GM18873 (cell line): ENCODE measurements at regions not wholly inside any gene's neighbourhood (a gene's known extent, or its start where the extent isn't known, plus 50 kb on each side); places are given as distances from the start of the nearest gene placed in this dataset.

Experiments
- ATAC-seq: cut with Tn5 transposase; IDR thresholded peaks from one replicate; pipeline ENCODE4 v1.9.1; 2021; ENCODE audit warnings: mild to moderate bottlenecking, moderate library complexity, moderate number of reproducible peaks; ENCODE audit not compliant: unreplicated experiment, low FRiP score

DNA sequence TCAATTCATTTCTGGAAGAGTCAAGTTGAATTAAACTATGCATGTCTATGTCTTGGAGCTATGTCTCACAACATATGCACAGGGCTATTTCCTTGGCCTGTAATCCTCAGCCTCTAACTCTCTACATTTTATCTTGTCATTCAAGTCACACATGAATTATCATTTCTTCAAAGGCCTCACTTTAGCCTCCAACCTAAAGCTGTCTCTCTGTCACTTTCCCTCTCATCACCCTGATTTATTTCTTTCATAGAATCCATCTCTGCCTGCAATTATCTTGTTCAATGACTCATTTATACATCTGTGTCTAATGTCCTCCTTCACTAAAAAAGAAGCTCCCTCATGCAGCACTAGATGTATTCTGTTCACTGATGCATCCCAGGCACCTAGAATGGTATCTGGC is 614.2 kb upstream of the REG3G start:
- ATAC-seq: no peak

DNA sequence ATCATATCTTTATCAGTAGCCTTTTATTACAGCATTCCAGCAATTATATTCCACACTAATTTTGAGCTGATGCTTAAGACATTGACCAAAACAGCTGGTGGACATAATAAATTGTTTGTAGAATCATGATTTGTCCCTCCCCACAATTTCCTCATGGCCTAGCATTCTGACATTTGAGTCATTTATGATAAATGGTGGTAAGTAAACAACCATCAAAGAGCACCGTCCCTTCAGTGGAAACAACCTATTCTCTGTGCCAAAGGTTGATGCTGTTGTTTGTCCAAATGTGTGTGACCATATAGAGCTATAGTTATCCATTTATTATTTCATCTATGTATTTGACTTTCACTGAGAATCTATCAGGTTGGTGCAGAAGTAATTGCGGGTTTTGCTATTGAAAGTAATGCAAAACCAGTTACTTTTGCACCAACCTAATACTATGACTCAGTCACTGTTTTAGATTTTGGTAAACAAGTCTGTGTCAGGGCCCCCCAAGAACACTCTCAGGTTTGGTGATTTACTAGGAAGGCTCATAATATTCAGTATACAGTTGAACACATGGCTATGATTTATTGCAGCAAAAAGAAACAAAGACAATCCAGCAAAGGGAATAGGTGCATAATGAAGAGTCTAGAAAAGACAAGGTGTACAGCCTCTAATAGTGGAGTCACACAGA is 608.7 kb upstream of the REG3G start:
- no peak for ATAC-seq

DNA sequence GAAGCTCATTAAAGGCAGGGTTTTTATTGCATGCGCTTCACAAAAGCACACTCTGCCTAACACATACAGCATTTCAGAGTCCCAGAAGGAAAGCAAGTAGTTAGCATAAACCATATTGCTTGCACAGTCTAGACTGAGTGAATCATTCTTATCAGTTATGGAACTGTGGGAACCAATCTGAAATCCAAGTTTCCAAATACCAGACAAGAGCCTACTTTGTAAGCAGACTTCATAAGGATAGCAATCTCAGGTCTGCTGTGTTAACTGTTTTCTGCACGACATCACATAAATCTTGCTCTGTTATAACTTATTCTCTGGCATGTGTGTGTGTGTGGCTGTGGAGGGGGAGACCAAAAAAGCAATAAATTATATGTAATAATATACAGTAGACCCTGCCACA is 608.1 kb upstream of the REG3G start:
- no peak for ATAC-seq

DNA sequence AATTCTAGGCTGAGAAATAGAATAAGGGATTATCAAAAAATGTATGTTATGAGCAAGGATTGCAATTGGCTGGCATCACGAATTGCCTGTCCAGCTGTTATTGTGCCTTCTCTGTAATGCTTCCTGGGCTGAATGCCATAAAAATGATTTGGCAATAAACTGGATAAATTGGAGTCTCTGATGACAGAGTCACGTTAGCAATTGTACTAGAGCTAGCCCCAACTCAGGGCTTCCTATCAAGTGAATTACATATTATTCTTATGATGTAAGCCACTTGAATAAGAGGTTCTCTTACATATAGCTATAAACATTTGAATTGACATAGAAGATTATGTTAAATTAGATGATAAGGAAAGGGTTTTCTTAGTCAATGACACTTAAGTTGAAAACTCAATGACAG is 607.5 kb upstream of the REG3G start:
- no peak for ATAC-seq

DNA sequence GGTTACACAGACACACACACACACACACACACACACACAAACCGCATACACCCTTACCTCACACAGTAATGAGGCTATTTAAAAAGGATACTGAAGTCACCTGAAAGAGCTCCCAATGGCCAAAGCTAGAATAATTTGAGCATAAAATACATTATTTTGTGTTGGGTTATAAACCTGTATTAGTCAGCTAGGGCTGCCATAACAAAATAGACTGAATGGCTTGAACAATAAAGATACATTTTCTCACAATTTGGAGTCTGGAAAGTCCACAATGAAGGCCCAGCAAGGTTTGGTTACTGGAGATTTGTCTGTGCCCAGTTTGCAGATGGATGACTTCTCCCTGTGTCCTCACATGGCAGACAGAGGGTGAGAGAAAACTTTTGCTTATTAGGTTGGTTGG is 605.4 kb upstream of the REG3G start:
- no peak for ATAC-seq

DNA sequence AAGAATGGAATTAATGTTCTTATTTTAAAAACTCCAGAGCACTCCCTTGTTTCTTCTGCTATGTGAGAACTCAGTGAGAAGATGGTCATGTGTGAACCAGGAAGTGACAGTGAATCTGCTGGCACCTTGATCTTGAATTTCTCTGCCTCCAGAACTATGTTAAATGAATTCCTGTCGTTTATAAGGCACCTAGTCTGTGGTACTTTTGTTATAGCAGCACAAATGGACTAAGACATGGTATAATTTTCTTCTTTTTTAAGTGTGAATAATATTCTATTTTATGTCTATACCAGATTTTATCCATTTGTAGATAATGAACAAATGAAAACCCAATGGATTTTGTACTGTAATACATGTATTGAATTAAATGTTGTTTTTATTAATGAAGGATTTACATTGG is 601.9 kb upstream of the REG3G start:
- no peak for ATAC-seq

DNA sequence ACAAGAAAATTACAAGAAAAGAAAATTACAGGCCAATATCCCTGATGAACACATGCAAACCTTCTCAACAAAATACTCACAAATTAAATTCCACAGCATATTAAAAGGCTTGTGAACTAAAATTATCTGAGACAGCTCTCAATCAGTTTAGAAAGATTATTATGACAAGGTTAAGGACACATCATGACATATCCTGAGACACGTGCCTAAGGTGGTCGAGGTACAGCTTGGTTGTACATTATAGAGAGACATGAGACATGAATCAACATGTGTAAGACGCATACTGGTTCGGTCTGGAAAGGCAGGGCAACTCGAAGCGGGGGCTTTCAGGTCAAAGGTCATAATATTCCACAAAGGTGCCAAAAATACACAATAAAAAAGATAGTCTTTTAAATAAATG is 598.3 kb upstream of the REG3G start:
- no peak for ATAC-seq

DNA sequence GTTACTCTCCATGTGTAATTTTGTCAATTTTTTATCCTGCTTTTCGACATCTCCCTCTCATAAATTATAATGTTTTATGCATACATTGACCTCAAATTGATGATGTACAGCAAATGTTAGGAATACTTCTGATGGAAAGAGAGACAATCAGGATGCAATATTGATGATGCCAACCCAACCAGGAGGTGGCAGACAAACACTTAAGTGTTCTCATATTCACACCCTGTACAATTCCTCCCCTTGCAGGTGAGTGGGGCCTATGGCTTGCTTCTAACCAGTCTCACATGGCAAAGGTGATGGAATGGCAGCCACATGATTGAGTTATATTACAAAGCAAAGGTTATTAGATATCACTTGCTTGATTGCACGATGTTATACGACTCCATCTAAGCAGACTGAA is 594.3 kb upstream of the REG3G start:
- no peak for ATAC-seq

DNA sequence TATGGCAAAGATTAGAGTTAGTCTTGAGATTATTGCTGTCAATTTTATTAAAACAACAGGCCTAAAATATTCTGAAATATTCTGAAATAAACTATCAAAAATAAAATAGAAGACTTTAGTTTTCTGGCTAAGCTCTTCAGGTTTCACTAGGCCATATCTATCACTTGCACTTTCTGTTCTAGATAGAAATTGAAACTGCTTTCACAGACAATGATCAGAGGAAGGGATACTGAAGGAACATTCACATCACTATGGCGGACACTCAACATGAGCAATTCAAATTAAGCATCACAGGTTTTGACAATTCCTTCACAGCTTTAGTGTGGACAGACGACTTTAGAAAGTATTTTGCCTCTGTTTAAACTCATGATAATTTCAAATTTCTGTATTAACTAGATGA is 586.4 kb upstream of the REG3G start:
- no peak for ATAC-seq

DNA sequence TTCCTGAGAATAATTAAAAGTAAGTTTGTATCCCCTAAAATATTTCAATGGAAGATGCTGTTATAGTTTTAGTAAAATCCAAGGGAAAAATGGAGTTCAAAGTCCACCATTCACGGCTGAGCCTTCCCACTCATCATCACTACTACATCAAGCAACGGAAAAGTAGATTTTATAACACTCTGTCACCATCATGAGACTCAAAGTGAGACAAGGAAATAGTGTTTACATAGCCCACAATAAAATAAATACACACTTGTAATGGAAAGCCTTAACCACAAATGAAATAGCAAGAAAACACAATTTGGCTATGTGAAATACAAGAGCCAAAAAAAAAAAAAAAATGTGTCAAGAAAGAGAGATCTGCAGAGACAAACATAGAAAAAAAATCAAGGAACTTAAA is 569.9 kb upstream of the REG3G start:
- no peak for ATAC-seq

DNA sequence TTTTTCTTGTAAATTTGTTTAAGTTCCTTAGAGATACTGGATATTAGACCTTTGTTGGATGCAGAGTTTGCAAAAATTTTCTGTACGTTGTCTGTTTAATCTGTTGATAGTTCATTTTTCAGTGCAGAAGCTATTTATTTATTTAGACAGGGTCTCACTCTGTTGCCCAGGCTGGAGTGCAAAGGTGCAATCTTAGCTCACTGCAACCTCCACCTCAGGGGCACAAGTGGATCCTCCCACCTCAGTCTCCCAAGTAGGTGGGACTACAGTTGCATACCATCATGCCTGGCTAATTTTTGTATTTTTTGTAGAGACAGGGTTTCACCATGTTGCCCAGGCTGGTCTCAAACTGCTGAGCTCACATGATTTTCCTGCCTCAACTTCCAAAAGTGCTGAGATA is 568.2 kb upstream of the REG3G start:
- ATAC-seq: no peak

DNA sequence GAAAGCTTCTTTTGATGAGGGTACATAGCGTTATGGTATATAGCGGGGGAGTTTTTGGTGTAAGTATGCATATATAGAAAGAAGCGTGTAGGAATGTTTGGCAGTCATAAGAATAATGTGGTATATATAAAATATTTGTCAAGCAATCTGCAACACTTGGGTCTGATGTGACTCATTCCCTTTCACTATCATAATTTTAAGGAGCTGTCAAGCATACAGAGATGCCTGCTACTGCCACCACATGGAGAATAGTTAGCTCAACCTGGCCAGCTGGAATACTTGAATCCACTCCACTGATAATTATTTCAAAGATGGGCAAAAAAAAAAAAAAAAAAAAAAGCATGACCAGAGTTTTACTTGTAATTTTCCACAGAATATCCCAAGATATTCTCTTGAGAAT is 559.8 kb upstream of the REG3G start:
- no peak for ATAC-seq

DNA sequence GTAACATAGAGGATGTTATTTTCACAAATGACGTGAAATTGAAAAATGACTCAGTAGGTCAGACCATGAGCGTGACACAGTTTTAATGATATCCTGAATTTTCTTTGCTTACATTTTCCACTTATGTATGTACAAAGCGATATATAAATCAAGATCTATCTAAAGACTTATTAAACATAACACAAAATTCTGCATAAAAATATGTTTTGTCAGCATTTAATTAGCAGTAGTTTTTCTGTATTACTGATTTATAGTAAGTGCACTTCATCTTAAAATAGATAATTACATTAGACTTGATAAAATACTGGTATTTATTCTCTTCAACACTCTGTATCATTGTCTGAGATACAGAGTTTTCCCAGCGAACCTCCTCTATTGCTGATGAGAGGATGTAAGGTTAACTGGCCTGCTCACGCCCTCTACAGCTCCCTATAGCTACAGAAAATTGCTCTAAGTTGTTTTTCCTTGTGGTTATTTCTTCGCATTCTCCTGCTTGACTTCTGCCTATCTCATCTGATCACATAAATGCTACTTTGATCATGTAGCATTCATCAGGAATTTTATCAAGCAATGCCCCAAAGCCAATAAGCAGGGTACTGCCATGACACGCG is 548.8 kb upstream of the REG3G start:
- ATAC-seq: no peak

DNA sequence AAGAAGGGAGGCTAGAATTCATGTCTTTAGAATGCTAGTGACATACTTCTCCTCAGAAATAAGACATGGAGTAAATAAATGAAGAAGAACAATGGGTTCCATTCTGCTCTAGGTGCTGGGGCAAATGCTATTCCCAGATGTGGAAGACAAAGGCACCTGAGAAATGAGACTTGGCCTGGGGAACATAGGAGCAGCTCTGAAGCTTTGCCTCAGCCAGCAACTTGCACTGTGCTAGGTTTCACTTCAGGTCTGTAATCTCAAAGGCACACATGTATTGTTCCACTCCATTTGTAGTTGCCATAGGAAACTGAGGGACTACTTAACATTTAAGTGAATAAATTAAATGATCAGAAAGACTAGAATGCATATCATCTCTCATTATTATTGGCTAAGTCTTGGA is 538.9 kb upstream of the REG3G start:
- no peak for ATAC-seq

DNA sequence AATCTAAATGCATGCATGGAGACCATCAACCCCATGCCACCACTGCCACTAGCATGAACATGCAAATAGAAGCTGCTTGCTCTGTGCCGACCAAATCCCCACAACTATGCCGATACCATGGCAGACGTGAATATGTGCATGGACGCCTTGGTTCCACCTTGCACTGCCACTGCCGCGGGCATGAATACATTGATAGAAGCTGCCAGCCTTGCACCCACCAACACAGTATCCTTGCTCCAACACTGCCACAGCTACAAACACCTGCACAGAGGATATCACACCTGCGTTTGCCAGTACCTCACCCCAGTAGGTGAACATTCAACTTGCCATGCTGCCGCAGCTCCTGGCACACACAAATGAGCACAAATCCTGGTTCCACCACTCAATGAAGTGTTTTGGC is 527.4 kb upstream of the REG3G start:
- ATAC-seq: no peak

DNA sequence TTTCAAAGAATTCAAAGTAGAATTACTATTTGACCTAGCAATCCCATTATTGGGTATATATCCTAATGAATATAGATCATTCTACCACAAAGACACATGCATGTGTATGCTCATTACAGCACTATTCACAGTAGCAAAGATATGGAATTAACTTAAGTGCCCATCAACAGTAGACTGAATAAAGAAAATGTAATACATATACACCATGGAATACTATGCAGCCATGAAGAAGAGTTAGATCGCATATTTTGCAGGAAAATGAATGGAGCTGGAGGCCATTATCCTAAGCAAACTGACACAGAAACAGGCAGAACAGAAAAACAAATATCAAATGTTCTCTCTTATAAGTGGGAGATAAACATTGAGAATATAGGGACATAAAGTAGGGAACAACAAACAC is 519.2 kb upstream of the REG3G start:
- ATAC-seq: no peak

DNA sequence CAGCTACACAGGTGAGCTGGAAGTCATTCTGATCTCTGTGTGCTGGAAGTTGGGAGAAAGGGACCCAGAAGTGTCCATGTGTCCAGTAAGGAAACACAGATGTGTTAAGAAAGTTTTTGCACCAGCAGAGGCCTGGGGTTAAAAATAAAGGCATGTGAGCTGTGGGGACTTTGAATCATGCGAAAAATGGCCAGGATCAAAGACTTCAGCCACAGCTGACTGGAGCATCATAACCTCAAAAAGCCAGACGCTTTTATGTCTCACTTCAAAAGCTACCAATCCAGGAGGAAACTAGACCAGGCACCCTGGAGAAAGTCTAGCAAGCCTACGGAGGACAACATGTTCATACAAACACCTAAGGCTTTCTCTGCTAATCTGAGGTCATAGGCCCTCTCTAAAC is 503.6 kb upstream of the REG3G start:
- ATAC-seq: no peak

DNA sequence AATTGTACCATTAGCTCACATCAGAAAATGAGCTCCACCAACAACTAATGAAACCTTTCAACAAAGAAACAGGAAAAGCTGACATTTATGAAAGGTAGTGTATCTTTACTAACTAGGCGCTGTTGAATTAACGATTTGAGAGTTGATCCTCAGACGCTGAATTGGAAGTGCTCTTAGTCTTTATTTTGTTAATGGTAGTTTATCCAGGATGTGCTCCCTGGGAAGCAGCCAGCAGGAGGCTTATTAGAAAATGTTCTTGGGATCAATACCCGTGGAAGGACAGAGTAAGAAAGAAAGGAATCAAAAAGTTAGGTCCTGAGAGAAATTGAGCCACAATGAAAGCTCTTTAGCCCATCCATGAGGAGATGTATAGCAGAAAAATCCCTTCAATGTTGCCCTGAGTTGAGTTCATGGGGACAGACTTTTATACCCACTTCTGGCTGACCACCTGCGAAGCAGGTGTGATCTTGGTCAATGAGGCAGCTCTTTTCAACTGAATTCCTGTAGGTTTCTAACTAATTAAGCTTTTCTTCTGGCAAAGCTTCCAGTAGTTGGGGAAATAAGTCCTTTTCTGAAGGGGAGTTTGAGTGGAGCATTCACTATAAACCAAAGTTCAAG is 492.6 kb upstream of the REG3G start:
- ATAC-seq: no peak

DNA sequence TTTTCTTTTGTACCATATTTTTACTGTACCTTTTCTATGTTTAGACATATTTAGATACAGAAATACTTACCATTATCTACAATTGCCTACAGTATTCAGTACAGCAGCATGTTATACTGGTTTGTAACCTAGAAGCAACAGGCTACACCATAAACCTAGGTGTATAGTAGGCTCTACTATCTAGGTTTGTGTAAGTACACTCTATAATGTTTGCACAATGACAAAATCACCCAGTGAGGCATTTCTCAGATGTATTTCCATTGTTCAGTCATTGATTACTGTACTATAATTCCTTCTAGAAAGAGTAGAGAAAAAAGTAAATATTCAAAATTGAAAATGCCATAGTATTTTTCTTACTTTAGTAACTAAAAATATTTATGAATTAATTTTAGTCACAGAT is 490.1 kb upstream of the REG3G start:
- ATAC-seq: no peak

DNA sequence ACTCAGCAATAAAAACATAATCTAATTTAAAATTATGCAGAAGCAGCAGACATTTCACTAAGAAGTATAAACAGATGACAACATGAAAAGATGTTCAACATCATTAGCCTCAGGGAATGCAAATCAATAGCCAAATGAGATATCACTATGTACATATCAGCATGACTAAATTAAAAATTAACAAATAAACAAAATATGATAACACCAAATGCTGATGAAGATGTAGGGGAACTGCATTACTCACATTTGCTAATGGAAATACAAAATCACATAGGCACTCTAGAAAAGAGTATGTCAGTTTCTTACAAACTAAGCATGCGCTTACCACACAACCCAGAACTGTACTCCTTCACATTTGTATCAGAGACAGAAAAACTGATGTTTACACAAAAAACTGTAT is 487.2 kb upstream of the REG3G start:
- no peak for ATAC-seq

DNA sequence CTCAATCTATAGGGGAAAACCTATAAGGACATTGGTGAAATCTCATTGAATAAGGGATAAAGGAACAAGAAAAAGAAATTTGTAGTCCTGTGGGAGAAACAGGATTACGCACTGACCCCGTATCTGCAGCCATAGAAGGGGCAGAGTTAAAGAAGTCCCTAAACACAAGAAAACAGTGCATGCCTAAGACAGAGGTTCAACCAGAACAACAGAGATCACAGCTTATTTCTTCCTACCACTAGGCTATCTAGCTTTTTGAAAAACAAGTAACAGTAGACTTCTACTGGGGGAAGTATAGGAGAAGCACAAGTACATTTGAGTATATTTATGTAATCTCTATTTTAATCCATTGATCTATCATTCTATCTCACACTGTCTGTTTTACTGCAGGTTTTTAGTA is 485.2 kb upstream of the REG3G start:
- no peak for ATAC-seq

DNA sequence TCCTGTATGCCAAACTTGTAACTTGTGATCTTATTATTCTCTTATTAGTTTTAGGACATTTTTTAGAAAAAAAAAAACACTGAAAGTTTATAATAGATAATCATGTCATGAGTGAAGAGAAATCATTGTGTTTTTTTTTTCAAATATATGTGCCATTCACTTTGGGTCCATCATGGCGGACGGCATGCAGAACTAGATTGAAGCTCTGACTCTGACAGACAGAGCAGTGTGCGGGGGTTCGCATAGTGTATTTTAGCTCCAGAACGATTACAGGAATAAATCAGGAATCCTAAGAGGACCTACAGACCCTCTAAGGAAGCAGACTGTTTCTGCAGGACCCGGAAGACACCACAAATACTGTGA is 484.4 kb upstream of the REG3G start:
- ATAC-seq: no peak
